Gastrocnemius medialis (tissue), 4 donors: ENCODE measurements at regions not wholly inside any gene's neighbourhood (a gene's known extent, or its start where the extent isn't known, plus 50 kb on each side); places are given as distances from the start of the nearest gene placed in this dataset.
"Not testable (repeated sequence)": the region's sequence is repeated elsewhere in the genome, so short reads cannot be mapped to it uniquely, and the experiment has no call there.

Experiments used
- ATAC-seq, 2 donors: fragments of 150-250 bp; one replicate each; pipeline ENCODE4 v1.9.1; 2016
- DNase-seq, 2 donors: peaks; one replicate each; pipeline ENCODE4 v3.0.0-alpha.2; 2019
- H3K27ac ChIP-seq, 4 donors: fragments of 200-600 bp; sonication (generic); 1 replicate in 1 of 4; 2 replicates in 3 of 4; pipeline ENCODE4 v1.5.1; 2016 to 2018; ENCODE audit warnings: mild to moderate bottlenecking in 2 of 4, moderate library complexity in 1 of 4
- H3K27me3 ChIP-seq, 3 donors: fragments of 200-600 bp; sonication (generic) in 2 of 3; 1 replicate in 1 of 3; 2 replicates in 2 of 3; pipeline versions ENCODE4 v1.5.1 to v1.6.0; 2016 to 2019; ENCODE audit warnings: mild to moderate bottlenecking in 1 of 3, moderate library complexity in 1 of 3
- H3K36me3 ChIP-seq, 2 donors: fragments of 200-600 bp; sonication (generic) in 1 of 2; one replicate each; pipeline ENCODE4 v1.5.1; 2017 to 2018
- H3K4me1 ChIP-seq, 2 donors: fragments of 200-600 bp; sonication (generic) in 1 of 2; one replicate each; pipeline ENCODE4 v1.5.1; 2016 to 2017; ENCODE audit warnings: mild to moderate bottlenecking in 2 of 2
- H3K4me3 ChIP-seq, 4 donors: fragments of 200-600 bp; sonication (generic) in 3 of 4; 1 replicate in 1 of 4; 2 replicates in 3 of 4; pipeline ENCODE4 v1.5.1; 2016 to 2019; ENCODE audit warnings: mild to moderate bottlenecking in 2 of 4
- H3K9me3 ChIP-seq, 3 donors: fragments of 200-600 bp; sonication (generic) in 2 of 3; 1 replicate in 1 of 3; 2 replicates in 2 of 3; pipeline ENCODE4 v1.5.1; 2016 to 2019
- POLR2A ChIP-seq, 2 donors: fragments of 450-650 bp; IDR thresholded peaks; one replicate each; pipeline ENCODE4 v1.6.1; 2017; ENCODE audit warnings: antibody characterized with exemption in 2 of 2, mild to moderate bottlenecking in 2 of 2, moderate library complexity in 2 of 2
- in situ Hi-C, 4 donors: fragments of 200-750 bp; cut with MboI; loops; one replicate each; pipeline versions ENCODE4 v1.15.0 to v1.8.0; 2017; ENCODE audit warnings: low sequenced_read_pairs in 4 of 4
- intact Hi-C: fragments of 100-400 bp; cut with DNase I; formaldehyde crosslinking; loops from one replicate; pipeline ENCODE4 v1.15.1; 2023; ENCODE audit warnings: low total_unique reads
- TF ChIP-seq, protein P1 (sequence below), 5 experiments: fragments of 450-650 bp in 3 of 5; fragments of 200-600 bp in 2 of 5; sonication (generic) in 2 of 5; IDR thresholded peaks in 4 of 5; conservative IDR thresholded peaks in 1 of 5; 1 replicate in 4 of 5; 2 replicates in 1 of 5; pipeline ENCODE4 v1.5.1; 2016 to 2019; ENCODE audit warnings: antibody characterized with exemption in 5 of 5, mild to moderate bottlenecking in 3 of 5, moderate library complexity in 3 of 5

DNA sequence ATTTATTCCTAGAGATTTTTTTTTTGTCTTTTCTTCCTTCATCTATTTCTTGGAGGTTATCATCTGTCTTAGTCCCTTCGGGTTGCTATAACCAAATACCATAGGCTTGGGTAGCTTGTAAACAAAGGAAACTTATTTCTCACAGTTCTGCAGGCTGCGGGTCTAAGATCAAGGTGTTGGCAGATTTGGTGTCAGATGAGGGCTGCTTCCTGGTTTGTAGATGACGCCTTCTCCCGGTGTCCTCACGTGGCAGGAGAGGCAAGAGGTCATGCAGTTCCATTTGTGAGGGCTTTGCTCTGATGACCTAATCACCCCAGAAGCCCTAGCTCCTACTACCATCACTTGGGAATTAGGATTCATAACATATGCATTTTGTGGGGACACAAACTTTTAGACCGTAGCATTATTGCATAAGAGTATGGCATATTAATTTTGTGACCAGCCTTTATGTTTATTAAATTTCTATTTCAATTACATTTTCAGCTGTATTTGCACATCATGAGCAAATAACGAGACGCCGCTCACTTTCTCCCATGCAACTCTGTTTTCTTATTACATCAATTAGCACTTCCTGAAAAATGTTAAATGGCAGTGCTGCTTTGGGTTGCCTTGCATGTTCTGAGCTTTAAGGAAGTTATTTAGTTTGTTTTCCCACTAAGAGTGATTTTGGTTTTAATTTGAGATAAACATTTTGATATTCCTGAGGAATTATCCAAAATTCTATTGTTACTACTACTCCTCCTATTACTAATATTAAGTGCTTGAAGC, 246.4 kb upstream of the HDAC4 start:
- H3K9me3 ChIP-seq = no peaks in the 10 kb centered on the region
- TF ChIP-seq POLR2A (IDR thresholded peaks at IDR 0.05) = no peak
- TF ChIP-seq, protein P1, sequence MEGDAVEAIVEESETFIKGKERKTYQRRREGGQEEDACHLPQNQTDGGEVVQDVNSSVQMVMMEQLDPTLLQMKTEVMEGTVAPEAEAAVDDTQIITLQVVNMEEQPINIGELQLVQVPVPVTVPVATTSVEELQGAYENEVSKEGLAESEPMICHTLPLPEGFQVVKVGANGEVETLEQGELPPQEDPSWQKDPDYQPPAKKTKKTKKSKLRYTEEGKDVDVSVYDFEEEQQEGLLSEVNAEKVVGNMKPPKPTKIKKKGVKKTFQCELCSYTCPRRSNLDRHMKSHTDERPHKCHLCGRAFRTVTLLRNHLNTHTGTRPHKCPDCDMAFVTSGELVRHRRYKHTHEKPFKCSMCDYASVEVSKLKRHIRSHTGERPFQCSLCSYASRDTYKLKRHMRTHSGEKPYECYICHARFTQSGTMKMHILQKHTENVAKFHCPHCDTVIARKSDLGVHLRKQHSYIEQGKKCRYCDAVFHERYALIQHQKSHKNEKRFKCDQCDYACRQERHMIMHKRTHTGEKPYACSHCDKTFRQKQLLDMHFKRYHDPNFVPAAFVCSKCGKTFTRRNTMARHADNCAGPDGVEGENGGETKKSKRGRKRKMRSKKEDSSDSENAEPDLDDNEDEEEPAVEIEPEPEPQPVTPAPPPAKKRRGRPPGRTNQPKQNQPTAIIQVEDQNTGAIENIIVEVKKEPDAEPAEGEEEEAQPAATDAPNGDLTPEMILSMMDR (IDR thresholded peaks at IDR 0.05 in 4 of 5, conservative IDR thresholded peaks at IDR 0.05 in 1 of 5) = no peak
- H3K27ac ChIP-seq = no peak overlapping the region
- intact Hi-C loops = no loop called here
- ATAC-seq = no peak
- no peak for DNase-seq
- H3K36me3 ChIP-seq = no peaks in the 10 kb centered on the region
- H3K4me1 ChIP-seq = no peaks in the 10 kb centered on the region
- H3K27me3 ChIP-seq = peaks cover 0 to 10% (median 7%) of the 10 kb centered on the region in 3 donors
- in situ Hi-C loops = no loop called here
- no peak overlapping the region for H3K4me3 ChIP-seq

DNA sequence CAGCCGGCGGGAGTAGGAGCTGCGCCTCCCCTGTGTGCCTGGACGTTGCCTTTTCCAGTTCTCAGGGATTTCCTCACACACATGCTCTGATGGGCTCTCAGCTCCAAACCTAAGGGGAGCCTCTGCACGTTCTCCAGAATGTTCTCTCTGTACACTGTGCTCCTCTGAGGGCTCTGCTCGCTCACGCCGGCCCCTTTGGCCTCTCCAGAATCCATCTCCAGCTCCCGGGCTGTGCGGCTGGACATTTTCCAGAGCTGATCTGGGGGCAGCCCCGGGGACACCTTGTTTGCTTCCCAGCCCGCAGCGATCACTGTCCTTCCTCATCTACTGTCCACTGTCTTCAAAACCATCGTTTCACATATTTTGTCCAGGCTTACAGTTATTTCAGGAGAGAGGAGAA, 245.4 kb upstream of the HDAC4 start:
- TF ChIP-seq, protein P1 (IDR thresholded peaks at IDR 0.05 in 4 of 5, conservative IDR thresholded peaks at IDR 0.05 in 1 of 5) = no peak
- no peak for TF ChIP-seq POLR2A (IDR thresholded peaks at IDR 0.05)

DNA sequence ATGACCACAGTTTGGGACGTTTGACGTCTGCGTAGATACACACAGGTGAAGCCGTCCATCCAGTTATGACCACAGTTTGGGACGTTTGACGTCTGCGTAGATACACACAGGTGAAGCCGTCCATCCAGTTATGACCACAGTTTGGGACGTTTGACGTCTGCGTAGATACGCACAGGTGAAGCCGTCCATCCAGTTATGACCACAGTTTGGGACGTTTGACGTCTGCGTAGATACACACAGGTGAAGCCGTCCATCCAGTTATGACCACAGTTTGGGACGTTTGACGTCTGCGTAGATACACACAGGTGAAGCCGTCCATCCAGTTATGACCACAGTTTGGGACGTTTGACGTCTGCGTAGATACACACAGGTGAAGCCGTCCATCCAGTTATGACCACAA, 243.8 kb upstream of the HDAC4 start:
- H3K4me1 ChIP-seq, ATAC-seq, intact Hi-C loops, H3K9me3 ChIP-seq, DNase-seq, H3K4me3 ChIP-seq, H3K27ac ChIP-seq, in situ Hi-C loops, H3K27me3 ChIP-seq, H3K36me3 ChIP-seq: not testable (repeated sequence)

More for the DNA sequence above, 245.4 kb upstream of the HDAC4 start:
- intact Hi-C loops (no loop called here), in situ Hi-C loops (no loop called here)
- H3K4me3 ChIP-seq = no peak overlapping the region
- DNase-seq (no peak), ATAC-seq (no peak)
- no peak overlapping the region for H3K27ac ChIP-seq
- no peaks in the 10 kb centered on the region for H3K9me3 ChIP-seq
- no peaks in the 10 kb centered on the region for H3K36me3 ChIP-seq
- peaks cover 0 to 10% (median 7%) of the 10 kb centered on the region in 3 donors for H3K27me3 ChIP-seq
- H3K4me1 ChIP-seq = no peaks in the 10 kb centered on the region

DNA sequence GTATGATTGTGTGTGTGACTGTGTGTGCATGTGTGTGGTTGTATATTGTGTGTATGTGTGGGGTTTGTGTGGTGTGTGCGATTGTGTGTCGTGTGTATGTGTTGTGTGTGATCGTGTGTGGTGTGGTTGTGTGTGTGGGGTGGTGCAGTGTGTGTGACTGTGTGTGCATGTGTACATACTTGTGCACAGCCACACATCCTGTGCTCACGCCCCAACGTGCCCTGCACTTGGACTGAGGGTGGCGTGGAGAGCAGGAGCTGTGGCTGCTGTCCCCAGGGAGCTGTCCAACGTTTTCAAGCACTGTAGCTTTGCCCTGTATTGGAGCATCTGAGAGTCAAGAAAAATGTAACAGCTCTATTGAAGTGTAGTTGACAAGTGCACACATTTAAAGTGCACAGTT, 243.2 kb upstream of the HDAC4 start:
- intact Hi-C loops = no loop called here
- Histone ChIP-seq H3K9me3 (no peaks in the 10 kb centered on the region), H3K36me3 (no peaks in the 10 kb centered on the region), H3K27me3 (peaks cover 0 to 10% (median 7%) of the 10 kb centered on the region in 3 donors), H3K4me3 (no peak overlapping the region), H3K27ac (no peak overlapping the region), H3K4me1 (no peaks in the 10 kb centered on the region)
- in situ Hi-C loops = no loop called here
- DNase-seq (no peak), ATAC-seq (no peak)
- TF ChIP-seq, protein P1 (IDR thresholded peaks at IDR 0.05 in 4 of 5, conservative IDR thresholded peaks at IDR 0.05 in 1 of 5) = no peak
- TF ChIP-seq POLR2A (IDR thresholded peaks at IDR 0.05) = no peak

DNA sequence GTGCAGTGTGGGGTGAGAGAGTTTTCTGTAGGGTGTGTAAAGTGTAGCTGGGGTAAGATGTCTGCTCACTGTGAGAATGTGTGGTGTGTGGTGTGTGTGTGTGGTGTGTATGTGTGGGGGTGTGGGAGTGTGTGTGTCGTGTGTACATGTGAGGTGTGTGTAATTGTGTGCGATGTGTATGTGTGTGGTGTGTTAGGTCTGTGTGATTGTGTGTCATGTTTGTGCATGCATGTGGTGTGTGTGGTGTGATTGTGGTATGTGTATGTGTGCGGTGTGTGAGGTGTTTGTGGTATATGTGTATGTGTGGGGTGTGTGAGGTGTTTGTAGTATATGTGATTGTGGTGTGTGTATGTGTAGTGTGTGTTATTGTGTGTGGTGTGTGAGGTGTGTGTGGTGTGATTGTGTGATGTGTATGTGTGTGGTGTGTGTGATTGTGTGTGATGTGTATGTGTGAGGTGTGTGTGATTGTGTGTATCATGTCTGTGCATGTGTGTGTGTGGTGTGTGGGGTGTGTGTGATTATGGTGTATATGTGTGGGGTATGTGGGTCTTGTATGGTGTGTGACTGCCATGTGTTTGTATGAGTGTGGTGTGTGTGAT, 241.7 kb upstream of the HDAC4 start:
- H3K27ac ChIP-seq = no peak overlapping the region
- intact Hi-C loops (no loop called here), in situ Hi-C loops (no loop called here)
- DNase-seq (no peak), ATAC-seq (no peak)
- no peak for TF ChIP-seq POLR2A (IDR thresholded peaks at IDR 0.05)
- TF ChIP-seq, protein P1 (IDR thresholded peaks at IDR 0.05 in 4 of 5, conservative IDR thresholded peaks at IDR 0.05 in 1 of 5) = no peak
- no peaks in the 10 kb centered on the region for H3K4me1 ChIP-seq
- H3K27me3 ChIP-seq = peaks cover 0 to 10% (median 7%) of the 10 kb centered on the region in 3 donors
- H3K4me3 ChIP-seq = no peak overlapping the region
- H3K36me3 ChIP-seq = no peaks in the 10 kb centered on the region
- H3K9me3 ChIP-seq = no peaks in the 10 kb centered on the region

DNA sequence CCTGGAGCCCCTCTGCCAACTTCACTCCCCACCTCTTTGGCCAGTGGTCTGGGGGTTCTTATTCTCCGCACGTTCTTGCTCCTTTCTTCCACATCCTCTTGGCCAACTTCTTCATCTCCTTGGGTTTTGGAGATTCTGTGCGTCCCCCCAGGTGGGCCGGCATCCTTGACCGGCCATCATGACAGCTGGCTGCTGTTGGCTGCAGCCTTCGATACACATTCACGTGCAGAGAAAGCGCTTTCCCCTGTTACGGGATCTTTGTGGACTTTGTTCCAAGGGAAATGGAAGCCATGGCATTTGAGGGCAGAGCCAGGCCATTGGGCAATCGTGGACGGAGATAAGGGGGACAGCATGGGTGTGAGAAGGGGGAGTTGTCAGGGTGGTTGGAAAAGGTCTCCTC, 241.1 kb upstream of the HDAC4 start:
- in situ Hi-C loops, intact Hi-C loops, H3K4me3 ChIP-seq, H3K36me3 ChIP-seq, ATAC-seq, H3K4me1 ChIP-seq, H3K27me3 ChIP-seq, DNase-seq, H3K9me3 ChIP-seq, H3K27ac ChIP-seq: not testable (repeated sequence)
